ENCODE measurements at regions not wholly inside any gene's neighbourhood (a gene's known extent, or its start where the extent isn't known, plus 50 kb on each side); places are given as distances from the start of the nearest gene placed in this dataset.

- no peak for DNase-seq (ENCODE audit: low spot score in 2 of 2)
- Histone ChIP-seq H3K4me3 (no peak overlapping the region), H3K36me3 (no peaks in the 10 kb centered on the region), H3K27me3 (no peaks in the 10 kb centered on the region), H3K9me3 (no peaks in the 10 kb centered on the region), H3K4me1 (no peaks in the 10 kb centered on the region), H3K27ac (no peak overlapping the region)
- intact Hi-C loops (cut with DNase I), result no loop called here
- no peak for TF ChIP-seq CTCF (IDR thresholded peaks at IDR 0.05)
These were observed 274.3 kb downstream of the HTR1A start for GRCh38 chr5:63687854-63688516.

DNA sequence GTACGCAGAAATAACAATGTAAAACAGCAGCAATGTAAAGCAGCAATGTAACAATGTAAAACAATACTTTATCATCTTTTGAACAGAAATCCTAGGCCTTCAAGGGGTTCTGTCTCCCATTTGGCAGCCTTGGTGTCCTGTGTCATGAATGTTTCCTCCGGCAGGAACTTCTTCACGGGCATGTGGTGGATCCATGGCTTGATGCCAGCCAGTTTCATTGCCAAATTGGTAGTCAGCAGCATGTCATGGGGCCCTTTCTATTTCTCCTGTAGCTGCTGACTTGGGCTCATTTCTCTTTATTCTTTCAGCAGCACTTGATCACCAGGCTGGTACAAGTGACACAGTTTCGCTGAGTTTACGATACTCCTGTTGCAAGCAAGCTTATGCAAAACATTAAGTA is 275.3 kb downstream of the HTR1A start:
- no peaks in the 10 kb centered on the region for H3K27me3 ChIP-seq
- no peaks in the 10 kb centered on the region for H3K9me3 ChIP-seq
- H3K4me3 ChIP-seq, result no peak overlapping the region
- no peaks in the 10 kb centered on the region for H3K36me3 ChIP-seq
- intact Hi-C loops (cut with DNase I), result no loop called here
- no peak for DNase-seq (ENCODE audit: low spot score in 2 of 2)
- no peak for TF ChIP-seq CTCF (IDR thresholded peaks at IDR 0.05)
- no peaks in the 10 kb centered on the region for H3K4me1 ChIP-seq
- no peak overlapping the region for H3K27ac ChIP-seq

- H3K9me3 ChIP-seq, result no peaks in the 10 kb centered on the region
- no peaks in the 10 kb centered on the region for H3K36me3 ChIP-seq
- H3K27ac ChIP-seq, result no peak overlapping the region
- no peak for TF ChIP-seq CTCF (IDR thresholded peaks at IDR 0.05)
- DNase-seq (ENCODE audit: low spot score in 2 of 2), result no peak
- H3K4me1 ChIP-seq, result no peaks in the 10 kb centered on the region
- no peak overlapping the region for H3K4me3 ChIP-seq
- intact Hi-C loops (cut with DNase I), result no loop called here
- no peaks in the 10 kb centered on the region for H3K27me3 ChIP-seq
These were observed 276.1 kb downstream of the HTR1A start for GRCh38 chr5:63686181-63686580.

GRCh38 chr5:63685454-63685853 is 276.8 kb downstream of the HTR1A start:
- no peaks in the 10 kb centered on the region for H3K9me3 ChIP-seq
- H3K4me3 ChIP-seq, result no peak overlapping the region
- no peak for TF ChIP-seq CTCF (IDR thresholded peaks at IDR 0.05)
- H3K27me3 ChIP-seq, result no peaks in the 10 kb centered on the region
- DNase-seq (ENCODE audit: low spot score in 2 of 2), result no peak
- H3K4me1 ChIP-seq, result no peaks in the 10 kb centered on the region
- H3K27ac ChIP-seq, result no peak overlapping the region
- H3K36me3 ChIP-seq, result no peaks in the 10 kb centered on the region
- intact Hi-C loops (cut with DNase I), result no loop called here

- Histone ChIP-seq H3K4me1 (no peaks in the 10 kb centered on the region), H3K36me3 (no peaks in the 10 kb centered on the region), H3K9me3 (no peaks in the 10 kb centered on the region), H3K27ac (no peak overlapping the region), H3K27me3 (no peaks in the 10 kb centered on the region), H3K4me3 (no peak overlapping the region)
- no peak for TF ChIP-seq CTCF (IDR thresholded peaks at IDR 0.05)
- intact Hi-C loops (cut with DNase I), result no loop called here
- no peak for DNase-seq (ENCODE audit: low spot score in 2 of 2)
These were observed 287.4 kb downstream of the HTR1A start for GRCh38 chr5:63674881-63675280.

DNA sequence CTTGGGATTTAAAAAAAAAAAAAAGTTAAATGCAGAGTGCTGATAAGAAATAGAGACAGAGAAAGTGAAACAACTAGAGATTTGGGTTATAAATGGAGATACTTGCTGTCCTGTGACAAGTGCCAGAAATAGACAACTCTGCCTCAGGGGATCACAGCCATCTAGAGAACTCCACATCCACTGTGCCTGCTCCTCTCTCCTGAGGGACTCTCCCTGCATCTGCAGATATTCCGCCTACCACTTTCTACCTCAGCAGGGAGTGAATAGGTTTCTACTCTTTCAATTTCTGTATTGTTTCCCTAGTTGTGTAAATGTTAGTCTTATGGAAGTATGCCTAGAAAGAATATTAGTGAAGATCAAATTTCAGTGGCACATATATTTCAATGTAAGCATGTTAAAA is 307.2 kb downstream of the HTR1A start:
- DNase-seq (ENCODE audit: low spot score in 2 of 2), result no peak
- Histone ChIP-seq H3K9me3 (no peaks in the 10 kb centered on the region), H3K27ac (no peak overlapping the region), H3K4me1 (no peaks in the 10 kb centered on the region), H3K27me3 (no peaks in the 10 kb centered on the region), H3K36me3 (no peaks in the 10 kb centered on the region), H3K4me3 (no peak overlapping the region)
- intact Hi-C loops (cut with DNase I), result no loop called here
- TF ChIP-seq CTCF (IDR thresholded peaks at IDR 0.05), result no peak

Data from ascending aorta (tissue), 2 donors.